Stimulated activated CD4-positive, alpha-beta T cell treated with anti-CD3 and anti-CD28 coated beads, Interleukin-12 subunit alpha, Interleukin-12 subunit beta, amount 100 ng/mL, for 4 hours (primary cell): ENCODE measurements at regions not wholly inside any gene's neighbourhood (a gene's known extent, or its start where the extent isn't known, plus 50 kb on each side); places are given as distances from the start of the nearest gene placed in this dataset.
"Not testable (repeated sequence)": the region's sequence is repeated elsewhere in the genome, so short reads cannot be mapped to it uniquely, and the experiment has no call there.

Experiments used
- DNase-seq: peaks from one replicate; pipeline ENCODE4 v3.0.0-alpha.2; 2020

DNA sequence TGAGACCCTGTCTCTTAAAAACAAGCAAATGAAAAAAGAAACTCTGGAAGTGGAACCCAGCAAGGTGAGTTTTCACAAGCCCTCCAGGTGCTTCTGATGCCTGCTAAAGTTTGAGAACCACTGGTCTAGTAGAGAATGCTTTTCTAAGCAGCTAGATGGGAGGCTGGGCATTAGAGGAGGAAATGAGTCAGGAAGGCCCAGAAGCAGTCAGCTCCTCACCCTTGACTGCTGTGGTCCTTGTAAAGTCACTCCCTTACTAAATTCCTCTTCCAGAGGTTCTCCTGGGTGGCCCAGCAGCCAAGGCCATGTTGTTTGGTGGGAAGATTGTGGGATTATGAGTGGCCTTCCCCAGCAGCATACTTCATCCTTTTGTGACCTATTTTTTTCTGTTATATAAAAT lies 52.0 kb upstream of the FYN start:
- DNase-seq, result no peak

- DNase-seq, result no peak
These were observed 53.6 kb upstream of the FYN start for GRCh38 chr6:111926731-111927302.

DNA sequence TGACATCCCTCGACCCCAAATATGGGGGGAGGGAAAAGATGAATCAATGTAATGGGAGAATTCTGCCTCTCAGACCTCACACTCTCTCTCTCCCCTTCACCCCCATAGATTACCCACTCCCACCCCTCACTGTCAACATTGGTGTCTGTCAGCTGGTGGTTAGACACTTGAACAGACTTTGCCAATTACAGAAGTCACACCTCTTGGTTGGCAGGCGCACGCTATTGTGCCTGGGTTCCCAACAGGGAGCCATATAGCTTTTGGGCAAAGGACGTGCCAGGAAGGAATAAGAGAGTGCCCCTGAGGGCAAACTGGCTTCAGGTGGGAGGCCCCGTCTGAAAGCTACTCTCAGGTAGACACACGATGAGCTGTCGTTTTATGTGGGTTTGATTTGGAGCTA lies 54.1 kb upstream of the FYN start:
- no peak for DNase-seq

GRCh38 chr6:111928139-111928538 lies 54.9 kb upstream of the FYN start:
- no peak for DNase-seq

GRCh38 chr6:111934611-111935010 lies 61.4 kb upstream of the FYN start:
- DNase-seq, result not testable (repeated sequence)

DNA sequence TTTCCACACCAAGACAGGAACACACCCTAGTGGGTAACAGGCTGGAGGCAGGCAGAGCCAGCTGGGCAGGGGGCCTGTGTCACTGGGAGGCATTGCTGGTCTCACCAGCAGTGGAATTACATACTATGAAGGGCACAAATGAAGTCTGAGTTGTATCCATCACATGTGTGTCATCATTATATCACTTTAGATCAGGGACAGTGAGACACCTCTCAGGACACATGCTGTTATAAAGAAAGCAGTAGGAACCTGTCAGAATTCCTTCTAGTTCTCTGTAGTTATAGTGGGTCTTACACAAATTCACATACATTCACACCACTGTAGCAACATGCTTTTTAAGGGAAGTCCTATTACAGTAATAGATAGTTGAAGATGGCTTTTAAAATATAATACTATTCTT lies 63.5 kb upstream of the FYN start:
- DNase-seq, result no peak

DNA sequence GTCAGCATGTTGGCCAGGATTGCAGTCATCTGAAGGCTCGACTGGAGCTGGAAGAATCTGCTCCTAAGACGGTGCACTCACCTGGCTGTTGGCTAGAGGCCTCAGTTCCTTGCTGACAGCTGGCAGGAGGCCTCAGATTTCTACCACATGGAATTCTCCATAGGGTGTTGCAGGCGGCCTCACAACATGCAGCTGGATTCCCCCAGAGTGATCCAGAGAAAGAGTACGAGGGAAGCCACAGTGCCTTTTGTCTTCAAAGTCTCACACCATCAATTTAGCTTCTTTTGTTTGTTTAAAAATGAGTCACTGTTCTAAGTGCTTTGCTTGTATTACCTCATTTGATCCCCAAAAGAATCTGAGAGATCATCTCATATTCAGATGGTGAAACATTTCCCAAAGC lies 65.5 kb upstream of the FYN start:
- no peak for DNase-seq

GRCh38 chr6:111939902-111940301 lies 66.7 kb upstream of the FYN start:
- DNase-seq, result no peak

DNA sequence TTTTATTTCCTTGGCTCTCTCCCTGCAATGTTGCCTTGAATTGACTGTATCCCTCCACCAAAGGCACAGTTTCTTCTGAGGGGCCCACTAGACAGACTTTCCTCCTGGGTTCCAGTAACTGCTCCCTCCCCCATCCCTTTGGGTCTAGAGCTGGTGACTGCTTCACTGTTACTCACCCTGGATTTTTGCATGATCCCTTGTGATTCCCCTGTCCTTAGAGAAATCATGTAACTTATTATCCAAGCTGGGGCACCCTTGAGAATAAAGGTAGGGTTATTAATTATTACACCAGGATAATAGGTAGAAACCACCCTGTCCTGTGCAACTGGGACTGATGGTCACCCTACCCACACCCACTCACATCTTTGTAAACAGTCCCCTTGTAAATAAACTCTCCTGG lies 67.5 kb upstream of the FYN start:
- no peak for DNase-seq

GRCh38 chr6:111941686-111942330 lies 68.6 kb upstream of the FYN start:
- DNase-seq, result no peak

GRCh38 chr6:111942561-111942960 lies 69.3 kb upstream of the FYN start:
- no peak for DNase-seq

DNA sequence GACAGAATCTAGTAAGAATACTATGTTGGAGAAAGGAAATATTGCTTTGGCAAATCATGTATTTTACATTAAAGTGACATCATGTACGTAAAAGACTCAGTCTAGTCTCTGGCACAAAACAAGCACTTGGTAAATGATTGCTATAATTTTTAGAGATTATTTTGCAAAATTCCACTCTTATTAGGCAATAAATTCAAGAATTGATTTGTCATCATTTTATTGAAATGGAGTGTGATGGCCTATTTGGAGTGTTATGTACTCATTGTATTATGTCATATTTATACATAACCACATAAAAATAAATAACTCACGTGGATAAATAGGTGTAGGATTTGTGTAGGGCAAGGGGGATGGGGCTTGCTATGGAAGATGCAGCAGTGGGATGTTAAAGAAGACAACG lies 70.0 kb upstream of the FYN start:
- DNase-seq, result no peak

- no peak for DNase-seq
These were observed 70.5 kb upstream of the FYN start for GRCh38 chr6:111943726-111944125.

- no peak for DNase-seq
These were observed 71.3 kb upstream of the FYN start for GRCh38 chr6:111944541-111944940.

DNA sequence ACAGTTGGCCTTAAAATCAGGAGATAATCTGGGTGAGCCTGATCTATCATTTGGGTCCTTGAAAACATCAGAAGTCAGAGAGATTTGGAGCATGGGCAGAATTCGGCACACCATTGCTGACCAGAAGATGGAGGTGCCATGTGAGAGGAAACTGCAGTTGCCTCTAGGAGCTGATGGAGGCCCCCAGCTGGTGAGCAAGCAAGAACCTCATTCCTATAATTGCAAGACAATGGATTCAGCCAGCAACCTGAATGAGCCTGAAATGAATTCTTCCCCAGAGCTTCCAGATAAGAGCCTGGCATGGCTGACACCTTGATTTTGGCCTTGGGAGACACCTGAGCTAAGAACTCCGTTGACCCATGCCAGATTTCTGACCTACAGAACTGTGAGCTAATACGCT lies 76.3 kb upstream of the FYN start:
- no peak for DNase-seq

GRCh38 chr6:111949984-111950383 lies 76.7 kb upstream of the FYN start:
- not testable (repeated sequence) for DNase-seq

DNA sequence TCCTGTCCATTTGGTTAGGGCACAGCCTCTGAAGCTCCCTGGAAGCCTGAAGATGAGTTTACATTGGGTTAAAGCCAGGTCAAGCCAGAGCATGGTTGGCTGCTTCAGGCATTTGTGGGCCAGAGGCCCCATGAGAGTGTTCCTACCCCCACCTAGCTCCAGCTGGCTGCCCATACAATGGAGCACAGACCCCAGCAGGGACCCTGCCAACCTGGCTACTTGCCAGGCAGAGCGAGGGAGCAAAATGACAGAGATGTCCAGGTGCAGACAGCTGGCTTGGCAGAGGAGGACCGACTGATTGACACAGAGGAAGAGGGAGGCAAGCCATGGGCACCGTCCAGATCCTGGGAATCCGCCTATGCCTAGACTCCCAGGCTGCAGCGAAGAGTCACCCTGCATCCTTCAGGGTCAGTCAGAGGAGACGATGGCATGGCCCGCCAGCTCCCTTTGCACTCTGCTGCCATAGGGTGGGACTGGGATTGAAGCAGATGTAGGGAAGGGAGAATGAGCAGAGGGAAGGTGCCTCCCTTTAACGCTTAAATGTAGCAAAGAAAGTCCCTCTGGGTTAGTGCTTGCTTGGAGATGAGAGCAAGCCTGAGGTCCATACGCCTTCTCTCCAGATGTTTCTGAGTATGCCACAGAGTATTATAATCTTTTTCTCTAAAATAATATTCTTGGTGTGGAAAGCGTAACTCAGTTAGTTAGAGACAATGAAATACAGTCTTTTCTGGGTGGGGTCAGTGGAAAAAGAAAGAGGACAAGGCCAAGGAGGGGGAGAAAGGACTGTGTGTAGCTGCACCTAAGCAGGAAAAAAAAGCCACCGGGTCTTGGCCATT lies 77.6 kb upstream of the FYN start:
- DNase-seq, result no peak

GRCh38 chr6:111951497-111952085 lies 78.3 kb upstream of the FYN start:
- no peak for DNase-seq

DNA sequence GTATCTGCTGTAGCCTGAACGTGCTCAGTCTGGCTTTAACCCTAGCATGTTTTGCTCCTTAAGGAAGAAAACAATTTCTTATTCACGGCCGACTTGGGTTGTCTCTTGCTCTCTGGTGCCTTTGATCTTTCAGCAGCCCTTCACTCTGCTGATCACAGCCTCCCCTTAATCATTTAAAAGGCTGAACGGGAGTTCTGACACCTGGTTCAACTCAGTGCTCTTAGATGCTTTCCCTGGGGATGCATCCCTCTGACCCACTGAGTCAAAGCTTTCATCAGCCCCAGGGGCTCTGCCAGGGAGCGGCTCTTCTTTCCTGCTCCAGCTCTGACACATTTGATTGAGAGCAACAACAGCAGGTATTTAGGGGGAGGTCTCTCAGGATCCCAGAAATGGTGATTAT lies 79.0 kb upstream of the FYN start:
- DNase-seq, result no peak

DNA sequence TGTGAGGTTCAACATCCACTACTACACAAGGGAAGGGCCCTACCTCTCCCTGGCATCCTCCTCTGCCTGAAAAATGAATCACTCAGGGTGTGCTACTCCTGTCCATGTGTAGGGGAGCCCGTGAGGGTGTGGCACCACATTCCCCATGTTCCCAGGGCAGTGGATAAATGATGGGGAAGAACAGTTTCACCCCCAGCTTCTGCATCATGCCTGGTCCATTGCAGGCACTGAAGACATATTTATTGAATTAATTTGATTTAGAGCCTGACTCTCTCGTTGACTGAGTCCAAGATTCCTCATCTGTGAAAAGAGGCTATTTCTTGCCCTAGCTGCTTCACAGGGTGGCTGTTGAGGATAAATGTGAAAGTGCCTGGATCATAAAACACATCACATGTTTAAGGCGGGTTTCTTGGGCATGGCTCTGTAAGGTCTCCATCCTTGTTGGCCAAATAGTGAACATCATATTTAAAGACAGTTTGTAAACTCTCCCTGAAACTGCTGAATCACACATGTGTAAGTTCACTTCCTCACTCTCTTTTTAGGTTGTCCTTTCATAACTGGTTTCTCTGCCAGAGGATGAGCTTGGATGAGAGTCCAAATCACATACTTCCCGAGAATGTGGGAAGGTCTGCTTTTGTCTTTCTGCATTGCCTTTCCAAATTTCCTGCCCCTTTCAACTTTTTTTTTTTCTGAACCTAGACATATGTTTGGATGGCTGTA lies 79.7 kb upstream of the FYN start:
- DNase-seq, result no peak

DNA sequence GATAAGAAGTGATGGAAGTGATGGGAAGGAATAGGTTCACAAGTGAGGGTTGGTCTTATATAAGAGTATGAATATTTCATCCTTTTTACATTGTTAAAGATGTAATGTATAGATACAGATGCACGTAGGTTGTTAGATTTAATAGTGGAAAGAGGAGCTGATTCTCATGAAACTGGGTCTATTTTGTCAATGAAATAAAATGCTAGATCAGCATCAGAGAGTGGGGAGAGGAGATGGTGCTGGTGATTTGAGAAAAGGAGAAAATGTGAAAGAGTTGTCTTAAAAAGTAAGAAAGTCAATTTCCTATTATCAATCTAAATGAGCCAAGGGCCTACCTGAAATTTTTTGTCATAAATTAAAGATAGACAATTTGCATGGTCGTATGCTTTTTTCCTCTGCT lies 82.8 kb upstream of the FYN start:
- DNase-seq, result no peak

DNA sequence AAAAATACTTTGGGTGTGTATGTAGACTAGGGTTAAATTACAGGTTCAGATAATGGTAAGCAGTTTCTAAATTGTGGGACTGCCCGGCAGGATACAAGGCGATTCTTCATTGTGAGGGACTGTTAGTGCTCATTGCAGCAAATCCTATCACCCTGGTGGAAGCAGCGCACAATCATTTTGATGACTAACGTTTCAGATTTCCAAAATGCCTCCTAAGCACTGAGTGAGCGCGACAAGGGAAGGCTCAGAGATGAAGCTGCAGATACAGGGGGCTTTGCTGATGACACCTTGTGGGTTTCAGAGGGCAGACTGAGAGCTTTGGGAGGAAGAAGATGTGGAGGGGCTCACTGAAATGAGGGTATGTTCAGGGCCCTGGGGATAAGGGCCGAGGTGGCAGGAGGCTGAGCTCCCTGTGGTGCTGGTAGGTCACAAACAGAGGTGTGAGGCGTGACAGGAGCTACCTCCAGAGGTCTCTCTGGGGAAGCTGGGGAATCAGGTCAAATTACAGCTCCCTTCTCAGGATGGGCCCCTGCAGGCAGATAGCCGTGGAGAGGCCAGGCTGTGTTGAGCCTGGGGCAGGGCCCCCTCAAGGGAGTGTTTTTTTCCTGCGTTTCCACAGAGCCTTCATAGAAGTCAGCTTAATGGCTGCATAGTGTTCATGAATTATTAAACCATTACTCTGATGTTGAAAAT lies 84.5 kb upstream of the FYN start:
- no peak for DNase-seq

DNA sequence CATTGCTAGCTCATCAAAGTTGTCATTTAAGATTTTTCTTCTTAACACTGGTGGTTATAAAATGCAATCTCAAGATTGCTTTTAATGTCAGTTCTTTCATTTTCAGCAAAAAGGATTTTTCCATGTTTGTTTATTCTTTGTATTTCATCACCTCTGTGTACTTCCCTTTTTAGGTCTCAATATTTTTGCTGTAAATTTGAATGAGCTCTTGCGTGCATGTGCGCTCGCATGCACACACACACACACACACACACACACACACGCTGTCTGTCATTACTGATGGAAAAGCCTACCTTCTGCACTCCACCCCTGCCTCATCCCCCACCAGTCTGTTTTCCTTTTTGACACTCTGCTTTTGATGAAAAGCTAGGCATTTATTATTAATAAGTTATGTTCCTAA lies 85.3 kb upstream of the FYN start:
- no peak for DNase-seq
